HCT116 (cell line): ENCODE measurements at regions not wholly inside any gene's neighbourhood (a gene's known extent, or its start where the extent isn't known, plus 50 kb on each side); places are given as distances from the start of the nearest gene placed in this dataset.

ENCODE experiments used
- ATAC-seq: fragments of 200-7000 bp; cut with Tn5 transposase; 2 replicates; pipeline ENCODE4 v1.9.1; 2020; ENCODE audit warnings: mild to moderate bottlenecking, moderate library complexity
- BruUV-seq: library from RNA; stranded (reverse); fragments of 400-500 nt; replicated peaks from 2 replicates; lab custom pipeline; 2021; lab: Mats Ljungman, UMichigan
- CTCF ChIA-PET: fragments of 300-600 bp; sonication (Branson Sonifier 250); formaldehyde crosslinking; loops from one replicate; lab custom pipeline; 2021; ENCODE audit warnings: antibody characterized with exemption; lab: Charles Lee
- POLR2A ChIA-PET: fragments of 300-600, 350-600 bp; sonication (Branson Sonifier 250); formaldehyde crosslinking; loops from one replicate; lab custom pipeline; 2021; ENCODE audit warnings: antibody characterized with exemption; lab: Charles Lee
- RAD21 ChIA-PET, 2 experiments: fragments of 300-600 bp; sonication (Branson Sonifier 250); formaldehyde crosslinking; loops; one replicate each; lab custom pipeline; 2023; ENCODE audit warnings: low total read pairs in 2 of 2; ENCODE audit not compliant: uncharacterized antibody in 2 of 2, unreplicated experiment in 2 of 2, low non-redundant PET in 1 of 2; lab: Charles Lee
- DNase-seq: peaks from one replicate; pipeline ENCODE4 v3.0.0-alpha.2; 2010; ENCODE audit warnings: low read depth, low spot score
- H2AFZ ChIP-seq: fragments of 200-600 bp; shearing (Covaris generic), sonication (generic); 2 replicates; pipeline ENCODE4 v1.6.1; 2017; ENCODE audit warnings: low read depth, mixed run types, mixed read lengths, antibody characterized with exemption, low read length; ENCODE audit not compliant: poor library complexity, severe bottlenecking
- H3K27ac ChIP-seq: 2 replicates; pipeline ENCODE4 v1.5.1; 2012; ENCODE audit warnings: low read depth, low read length
- H3K27me3 ChIP-seq: fragments of 200-600 bp; sonication (generic); 2 replicates; pipeline ENCODE4 v1.6.1; 2016; ENCODE audit warnings: mixed run types, low read length, mixed read lengths; ENCODE audit not compliant: insufficient read depth
- H3K36me3 ChIP-seq, 2 experiments: fragments of 200-500 bp in 1 of 2; fragments of 200-600 bp in 1 of 2; sonication (Bioruptor generic) in 1 of 2; sonication (generic) in 1 of 2; 2 replicates each; pipeline versions ENCODE4 v1.5.1 to v1.6.1; 2014 to 2016; ENCODE audit warnings: low read length in 2 of 2, inconsistent platforms in 1 of 2, mixed read lengths in 1 of 2, mixed run types in 1 of 2; ENCODE audit not compliant: insufficient read depth in 2 of 2, control insufficient read depth in 1 of 2
- H3K4me1 ChIP-seq, 2 experiments: fragments of 200-600 bp in 1 of 2; sonication (generic) in 1 of 2; 2 replicates each; pipeline versions ENCODE4 v1.5.1 to v1.6.1; 2012 to 2017; ENCODE audit warnings: low read length in 2 of 2, inconsistent platforms in 1 of 2, mild to moderate bottlenecking in 1 of 2, mixed read lengths in 1 of 2, mixed run types in 1 of 2, moderate library complexity in 1 of 2; ENCODE audit not compliant: insufficient read depth in 2 of 2, control insufficient read depth in 1 of 2
- H3K4me2 ChIP-seq: fragments of 200-600 bp; sonication (generic); 2 replicates; pipeline ENCODE4 v1.6.1; 2017; ENCODE audit warnings: mixed run types, low read length, mixed read lengths
- H3K4me3 ChIP-seq, 2 experiments: fragments of 200-600 bp in 1 of 2; sonication (generic) in 1 of 2; replicated peaks in 1 of 2; 2 replicates each; pipeline ENCODE4 v1.5.1; 2011 to 2016; ENCODE audit warnings: low read length in 2 of 2, control low read depth in 1 of 2, low read depth in 1 of 2, mild to moderate bottlenecking in 1 of 2, mixed read lengths in 1 of 2, mixed run types in 1 of 2
- H3K79me2 ChIP-seq: fragments of 200-600 bp; sonication (generic); 2 replicates; pipeline ENCODE4 v1.6.1; 2017; ENCODE audit warnings: mild to moderate bottlenecking, mixed run types, low read length, moderate library complexity, mixed read lengths; ENCODE audit not compliant: insufficient read depth
- H3K9ac ChIP-seq: fragments of 200-600 bp; sonication (generic); 2 replicates; pipeline ENCODE4 v1.6.1; 2016; ENCODE audit warnings: low read length, mixed read lengths
- H3K9me2 ChIP-seq: fragments of 200-600 bp; sonication (generic), shearing (Covaris generic); 2 replicates; pipeline ENCODE4 v1.6.1; 2017; ENCODE audit warnings: mixed run types, mild to moderate bottlenecking, moderate library complexity; ENCODE audit not compliant: insufficient read depth
- H3K9me3 ChIP-seq, 2 experiments: fragments of 200-500 bp in 1 of 2; fragments of 200-600 bp in 1 of 2; sonication (Bioruptor generic) in 1 of 2; sonication (generic) in 1 of 2; 2 replicates each; pipeline ENCODE4 v1.6.1; 2014 to 2017; ENCODE audit warnings: low read length in 2 of 2, mixed read lengths in 2 of 2, inconsistent platforms in 1 of 2, low read depth in 1 of 2, mild to moderate bottlenecking in 1 of 2, mixed run types in 1 of 2, moderate library complexity in 1 of 2; ENCODE audit not compliant: control insufficient read depth in 1 of 2, insufficient read depth in 1 of 2
- H4K20me1 ChIP-seq: fragments of 200-600 bp; sonication (generic), shearing (Covaris generic); 2 replicates; pipeline ENCODE4 v1.6.1; 2017; ENCODE audit warnings: mixed run types, mild to moderate bottlenecking, moderate library complexity; ENCODE audit not compliant: insufficient read depth
- CBX3 ChIP-seq: IDR thresholded peaks from 2 replicates; pipeline ENCODE4 v1.6.1; 2012; ENCODE audit warnings: low read depth
- ELF1 ChIP-seq: IDR thresholded peaks from 2 replicates; pipeline ENCODE4 v1.6.1; 2012; ENCODE audit warnings: low read depth, borderline replicate concordance
- EZH2 ChIP-seq: fragments of 200-600 bp; sonication (generic); IDR thresholded peaks from 2 replicates; pipeline ENCODE4 v1.6.1; 2017; ENCODE audit warnings: antibody characterized with exemption, mixed run types
- POLR2A ChIP-seq: IDR thresholded peaks from 2 replicates; pipeline ENCODE4 v1.7.0; 2011; ENCODE audit warnings: borderline replicate concordance; ENCODE audit not compliant: insufficient read depth, insufficient read length; ENCODE audit errors: extremely low read depth
- POLR2AphosphoS5 ChIP-seq: IDR thresholded peaks from 2 replicates; pipeline ENCODE4 v1.6.1; 2011; ENCODE audit warnings: mild to moderate bottlenecking, low read depth, low read length, moderate library complexity
- SIN3A ChIP-seq: IDR thresholded peaks from 2 replicates; pipeline ENCODE4 v1.6.1; 2012; ENCODE audit warnings: low read depth
- TCF7L2 ChIP-seq: IDR thresholded peaks from 2 replicates; pipeline ENCODE4 v1.7.0; 2011; ENCODE audit warnings: borderline replicate concordance, inconsistent platforms; ENCODE audit not compliant: insufficient read depth, insufficient read length; ENCODE audit errors: extremely low read depth
- ZFX ChIP-seq: fragments of 450-650 bp; IDR thresholded peaks from 2 replicates; pipeline ENCODE4 v1.6.1; 2017
- ZNF274 ChIP-seq: fragments of 200-500 bp; sonication (Bioruptor generic); IDR thresholded peaks from 2 replicates; pipeline ENCODE4 v1.6.1; 2014; ENCODE audit warnings: mild to moderate bottlenecking, low read depth, low read length, inconsistent platforms
- intact Hi-C: fragments of 100-400 bp; cut with micrococcal nuclease; formaldehyde crosslinking; loops from 2 replicates; pipeline ENCODE4 v1.10.0; 2022
- TF ChIP-seq, protein P1 (sequence below): IDR thresholded peaks from 2 replicates; pipeline ENCODE4 v1.6.1; 2012
- TF ChIP-seq, protein P2 (sequence below): IDR thresholded peaks from 2 replicates; pipeline ENCODE4 v1.6.1; 2012

DNA sequence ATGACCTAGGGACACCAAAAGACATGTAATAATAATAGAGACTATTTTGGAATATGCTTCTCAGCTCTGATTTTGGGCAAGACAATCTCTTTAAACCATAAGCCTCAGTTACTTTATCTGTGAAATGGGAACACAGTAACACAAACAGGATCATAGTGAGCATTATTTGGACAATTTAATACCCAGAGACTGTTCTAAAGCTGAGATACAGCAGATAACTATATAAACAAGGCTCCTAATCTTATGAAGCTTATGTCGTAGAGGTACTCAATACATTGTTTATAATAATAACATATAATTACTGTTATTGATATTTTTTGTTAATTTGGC, 250.8 kb downstream of the SEC61B start (continued):
- TF ChIP-seq, protein P1, sequence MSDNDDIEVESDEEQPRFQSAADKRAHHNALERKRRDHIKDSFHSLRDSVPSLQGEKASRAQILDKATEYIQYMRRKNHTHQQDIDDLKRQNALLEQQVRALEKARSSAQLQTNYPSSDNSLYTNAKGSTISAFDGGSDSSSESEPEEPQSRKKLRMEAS = no peak
- TF ChIP-seq ZNF274 (no peak), SIN3A (no peak), ZFX (no peak), TCF7L2 (no peak), POLR2A (no peak), POLR2AphosphoS5 (no peak), EZH2 (no peak), CBX3 (no peak)
- TF ChIP-seq, protein P2, sequence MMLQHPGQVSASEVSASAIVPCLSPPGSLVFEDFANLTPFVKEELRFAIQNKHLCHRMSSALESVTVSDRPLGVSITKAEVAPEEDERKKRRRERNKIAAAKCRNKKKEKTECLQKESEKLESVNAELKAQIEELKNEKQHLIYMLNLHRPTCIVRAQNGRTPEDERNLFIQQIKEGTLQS = no peak

DNA sequence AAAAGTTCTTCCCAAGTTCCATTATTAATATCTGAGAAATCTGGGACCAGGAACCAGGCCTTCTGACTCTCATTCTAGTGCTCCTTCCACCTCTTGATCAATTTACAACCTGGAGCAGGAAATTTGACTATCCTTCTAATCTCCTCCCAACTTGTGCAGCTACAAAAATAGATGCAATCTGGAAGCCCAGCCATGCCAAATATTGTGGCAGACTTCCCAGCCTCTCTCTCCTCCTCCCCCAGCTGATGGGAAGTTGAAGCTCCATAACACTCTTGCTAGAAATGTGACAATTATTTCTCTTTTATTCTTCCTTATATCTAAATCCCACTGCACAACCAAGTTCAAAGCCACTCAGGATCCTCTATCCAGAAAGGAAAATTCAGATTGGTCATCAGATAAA, 252.1 kb downstream of the SEC61B start:
- H3K79me2 ChIP-seq = no peaks in the 10 kb centered on the region
- DNase-seq (no peak), ATAC-seq (no peak)
- no peak overlapping the region for H3K4me3 ChIP-seq
- H3K27me3 ChIP-seq = no peaks in the 10 kb centered on the region
- no peaks in the 10 kb centered on the region for H3K36me3 ChIP-seq
- BruUV-seq = no TSS peak
- no peaks in the 10 kb centered on the region for H3K4me1 ChIP-seq
- no peaks in the 10 kb centered on the region for H4K20me1 ChIP-seq
- TF ChIP-seq TCF7L2 (no peak), ELF1 (no peak)
- TF ChIP-seq, all 23 proteins: peak for 0
- Histone ChIP-seq H3K27ac (no peak overlapping the region), H3K9me2 (no peaks in the 10 kb centered on the region), H2AFZ (no peak overlapping the region), H3K9ac (no peak overlapping the region), H3K4me2 (no peak overlapping the region), H3K9me3 (no peaks in the 10 kb centered on the region)
- intact Hi-C loops = no loop called here
- ChIA-PET RAD21 (no interaction called here), CTCF (no interaction called here), POLR2A (no interaction called here)
